Esophagus muscularis mucosa (tissue), 4 donors: ENCODE measurements at regions not wholly inside any gene's neighbourhood (a gene's known extent, or its start where the extent isn't known, plus 50 kb on each side); places are given as distances from the start of the nearest gene placed in this dataset.

Experiments
- EP300 ChIP-seq: sonication (generic); formaldehyde crosslinking; IDR thresholded peaks from one replicate; pipeline ENCODE4 v1.6.1; 2017; ENCODE audit warnings: antibody characterized with exemption
- POLR2A ChIP-seq: fragments of 450-650 bp; IDR thresholded peaks from one replicate; pipeline ENCODE4 v1.6.1; 2017; ENCODE audit warnings: antibody characterized with exemption, moderate library complexity, mild to moderate bottlenecking, low read depth
- POLR2AphosphoS5 ChIP-seq, 2 donors: sonication (generic); formaldehyde crosslinking; IDR thresholded peaks; one replicate each; pipeline ENCODE4 v1.6.1; 2017; ENCODE audit warnings: antibody characterized with exemption in 2 of 2
- TF ChIP-seq, protein P1 (sequence below), 3 experiments: fragments of 200-600 bp in 2 of 3; fragments of 450-650 bp in 1 of 3; sonication (generic) in 2 of 3; IDR thresholded peaks; one replicate each; pipeline ENCODE4 v1.5.1; 2017 to 2019; ENCODE audit warnings: antibody characterized with exemption in 3 of 3, mild to moderate bottlenecking in 2 of 3, moderate library complexity in 1 of 3

DNA sequence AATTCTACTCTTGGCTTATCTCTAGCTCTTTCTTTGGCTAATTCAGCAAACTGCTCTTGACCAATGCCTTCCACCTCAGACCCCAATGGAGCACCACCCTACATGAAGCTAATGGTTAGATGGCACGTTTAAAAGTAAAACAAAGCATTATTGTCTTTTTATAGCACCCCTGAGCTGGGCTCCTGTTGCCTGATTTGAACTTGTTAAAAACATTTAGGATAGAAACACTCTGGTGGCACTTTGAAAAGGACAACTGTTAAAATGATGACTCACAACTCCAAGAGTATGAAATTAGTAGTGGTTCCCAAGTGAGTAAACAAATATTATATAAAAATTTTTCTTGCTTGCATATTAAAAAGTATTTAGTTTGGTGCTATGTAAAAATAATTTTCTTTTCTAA is 299.6 kb upstream of the DCN start:
- TF ChIP-seq, protein P1, sequence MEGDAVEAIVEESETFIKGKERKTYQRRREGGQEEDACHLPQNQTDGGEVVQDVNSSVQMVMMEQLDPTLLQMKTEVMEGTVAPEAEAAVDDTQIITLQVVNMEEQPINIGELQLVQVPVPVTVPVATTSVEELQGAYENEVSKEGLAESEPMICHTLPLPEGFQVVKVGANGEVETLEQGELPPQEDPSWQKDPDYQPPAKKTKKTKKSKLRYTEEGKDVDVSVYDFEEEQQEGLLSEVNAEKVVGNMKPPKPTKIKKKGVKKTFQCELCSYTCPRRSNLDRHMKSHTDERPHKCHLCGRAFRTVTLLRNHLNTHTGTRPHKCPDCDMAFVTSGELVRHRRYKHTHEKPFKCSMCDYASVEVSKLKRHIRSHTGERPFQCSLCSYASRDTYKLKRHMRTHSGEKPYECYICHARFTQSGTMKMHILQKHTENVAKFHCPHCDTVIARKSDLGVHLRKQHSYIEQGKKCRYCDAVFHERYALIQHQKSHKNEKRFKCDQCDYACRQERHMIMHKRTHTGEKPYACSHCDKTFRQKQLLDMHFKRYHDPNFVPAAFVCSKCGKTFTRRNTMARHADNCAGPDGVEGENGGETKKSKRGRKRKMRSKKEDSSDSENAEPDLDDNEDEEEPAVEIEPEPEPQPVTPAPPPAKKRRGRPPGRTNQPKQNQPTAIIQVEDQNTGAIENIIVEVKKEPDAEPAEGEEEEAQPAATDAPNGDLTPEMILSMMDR (IDR thresholded peaks at IDR 0.05): no peak
- no peak for TF ChIP-seq POLR2A
- no peak for TF ChIP-seq POLR2AphosphoS5 (IDR thresholded peaks at IDR 0.05)
- no peak for TF ChIP-seq EP300
